ENCODE measurements at regions not wholly inside any gene's neighbourhood (a gene's known extent, or its start where the extent isn't known, plus 50 kb on each side); places are given as distances from the start of the nearest gene placed in this dataset.

GRCh38 chr5:96067894-96068614 lies 106.4 kb upstream of the ELL2 start:
- no peak for TF ChIP-seq EP300 (IDR thresholded peaks at IDR 0.05; ENCODE audit: low read depth)
- no peak for TF ChIP-seq CTCF (IDR thresholded peaks at IDR 0.05)
- no peak for TF ChIP-seq POLR2A (IDR thresholded peaks at IDR 0.05)
- TF ChIP-seq POLR2AphosphoS5 (IDR thresholded peaks at IDR 0.05), result no peak
- no peak overlapping the region for H3K4me3 ChIP-seq
- no peaks in the 10 kb centered on the region for H3K36me3 ChIP-seq
- intact Hi-C loops (cut with DNase I; ENCODE audit: low total_unique reads), result no loop called here
- H3K27me3 ChIP-seq, result no peaks in the 10 kb centered on the region
- H3K9me3 ChIP-seq, result no peaks in the 10 kb centered on the region
- H3K4me1 ChIP-seq, result peaks cover 0 to 27% (median 12%) of the 10 kb centered on the region in 4 donors
- WGBS, 2 donors (ENCODE audit: low coverage in 1 of 2), result 62 to 76% methylated on average over 5 to 6 of the region's 6 CpGs
- in situ Hi-C loops (cut with MboI; ENCODE audit: low pct_ligation_motif_present in 1 of 4, low pct_unique_long_range_greater_than_20kb in 1 of 4, low sequenced_read_pairs in 3 of 4), result no loop called here
- DNase-seq, result no peak
- no peak overlapping the region for H3K27ac ChIP-seq

GRCh38 chr5:96067251-96067650 lies 105.6 kb upstream of the ELL2 start:
- TF ChIP-seq POLR2AphosphoS5 (IDR thresholded peaks at IDR 0.05), result no peak
- no peak for TF ChIP-seq CTCF (IDR thresholded peaks at IDR 0.05)
- no peak for TF ChIP-seq POLR2A (IDR thresholded peaks at IDR 0.05)
- no peak for TF ChIP-seq EP300 (IDR thresholded peaks at IDR 0.05; ENCODE audit: low read depth)
- DNase-seq, result no peak
- intact Hi-C loops (cut with DNase I; ENCODE audit: low total_unique reads) (no loop called here), in situ Hi-C loops (cut with MboI; ENCODE audit: low pct_ligation_motif_present in 1 of 4, low pct_unique_long_range_greater_than_20kb in 1 of 4, low sequenced_read_pairs in 3 of 4) (no loop called here)
- Histone ChIP-seq H3K4me1 (peaks cover 0 to 27% (median 12%) of the 10 kb centered on the region in 4 donors), H3K27me3 (no peaks in the 10 kb centered on the region), H3K9me3 (no peaks in the 10 kb centered on the region), H3K27ac (no peak overlapping the region), H3K4me3 (no peak overlapping the region), H3K36me3 (no peaks in the 10 kb centered on the region)
- 85 to 88% methylated on average over 1 of the region's 1 CpG for WGBS, 2 donors (ENCODE audit: low coverage in 1 of 2)

- in situ Hi-C loops (cut with MboI; ENCODE audit: low pct_ligation_motif_present in 1 of 4, low pct_unique_long_range_greater_than_20kb in 1 of 4, low sequenced_read_pairs in 3 of 4) (no loop called here), intact Hi-C loops (cut with DNase I; ENCODE audit: low total_unique reads) (no loop called here)
- Histone ChIP-seq H3K4me1 (peaks cover 0 to 27% (median 12%) of the 10 kb centered on the region in 4 donors), H3K36me3 (no peaks in the 10 kb centered on the region), H3K4me3 (no peak overlapping the region), H3K9me3 (no peaks in the 10 kb centered on the region), H3K27ac (peak overlapping the region in 3 of 4 donors; percentile 25 to 56 (median 49)), H3K27me3 (no peaks in the 10 kb centered on the region)
- WGBS, 2 donors (ENCODE audit: low coverage in 1 of 2), result 33 to 40% methylated on average over 1 of the region's 1 CpG
- DNase-seq, result no peak
- TF ChIP-seq POLR2AphosphoS5 (IDR thresholded peaks at IDR 0.05) (no peak), EP300 (IDR thresholded peaks at IDR 0.05; ENCODE audit: low read depth) (no peak), CTCF (IDR thresholded peaks at IDR 0.05) (no peak), POLR2A (IDR thresholded peaks at IDR 0.05) (no peak)
Measured at GRCh38 chr5:96066386-96066719, 104.7 kb upstream of the ELL2 start.

GRCh38 chr5:96065685-96066385 lies 104.2 kb upstream of the ELL2 start:
- Histone ChIP-seq H3K4me3 (no peak overlapping the region), H3K36me3 (no peaks in the 10 kb centered on the region), H3K4me1 (peaks cover 0 to 27% (median 12%) of the 10 kb centered on the region in 4 donors), H3K27ac (peak overlapping the region in 3 of 4 donors; percentile 25 to 56 (median 49)), H3K9me3 (no peaks in the 10 kb centered on the region), H3K27me3 (no peaks in the 10 kb centered on the region)
- intact Hi-C loops (cut with DNase I; ENCODE audit: low total_unique reads), result no loop called here
- no peak for TF ChIP-seq POLR2A (IDR thresholded peaks at IDR 0.05)
- no peak for TF ChIP-seq CTCF (IDR thresholded peaks at IDR 0.05)
- TF ChIP-seq EP300 (IDR thresholded peaks at IDR 0.05; ENCODE audit: low read depth), result no peak
- no peak for TF ChIP-seq POLR2AphosphoS5 (IDR thresholded peaks at IDR 0.05)
- no peak for DNase-seq
- in situ Hi-C loops (cut with MboI; ENCODE audit: low pct_ligation_motif_present in 1 of 4, low pct_unique_long_range_greater_than_20kb in 1 of 4, low sequenced_read_pairs in 3 of 4), result no loop called here
